ENCODE measurements at regions not wholly inside any gene's neighbourhood (a gene's known extent, or its start where the extent isn't known, plus 50 kb on each side); places are given as distances from the start of the nearest gene placed in this dataset.

- H3K4me1 ChIP-seq, result peaks cover 0 to 9% (median 0%) of the 10 kb centered on the region in 6 donors
- intact Hi-C loops (cut with DNase I; ENCODE audit: low total_unique reads), result no loop called here
- peaks cover 0 to 7% (median 0%) of the 10 kb centered on the region in 7 donors for H3K27me3 ChIP-seq (replicated peaks in 1 of 7)
- H3K36me3 ChIP-seq, result no peaks in the 10 kb centered on the region
- H3K9me3 ChIP-seq, result no peaks in the 10 kb centered on the region
- no peak for TF ChIP-seq CTCF (IDR thresholded peaks at IDR 0.05 in 8 of 11, conservative IDR thresholded peaks at IDR 0.05 in 3 of 11)
- TF ChIP-seq POLR2A (IDR thresholded peaks at IDR 0.05), result no peak
- no peak for TF ChIP-seq POLR2AphosphoS5 (IDR thresholded peaks at IDR 0.05)
- 85 to 96% (median 88%) methylated on average over 10 of the region's 10 CpGs for WGBS, 5 donors
- peak; percentile 30 for DNase-seq
- no peak overlapping the region for H3K27ac ChIP-seq
- no peak overlapping the region for H3K4me3 ChIP-seq
These were observed 144.9 kb downstream of the URI1 start for GRCh38 chr19:30086916-30087315.

GRCh38 chr19:30087381-30088138 lies 145.5 kb downstream of the URI1 start:
- peaks cover 0 to 9% (median 0%) of the 10 kb centered on the region in 6 donors for H3K4me1 ChIP-seq
- no peaks in the 10 kb centered on the region for H3K9me3 ChIP-seq
- no peak overlapping the region for H3K27ac ChIP-seq
- H3K27me3 ChIP-seq (replicated peaks in 1 of 7), result peaks cover 0 to under 1% (median 0%) of the 10 kb centered on the region in 7 donors
- peak; percentile 18 for DNase-seq
- no peaks in the 10 kb centered on the region for H3K36me3 ChIP-seq
- no peak overlapping the region for H3K4me3 ChIP-seq
- intact Hi-C loops (cut with DNase I; ENCODE audit: low total_unique reads), result no loop called here
- WGBS, 5 donors, result 84 to 91% (median 88%) methylated on average over 10 to 11 of the region's 11 CpGs
- TF ChIP-seq POLR2AphosphoS5 (IDR thresholded peaks at IDR 0.05), result no peak
- TF ChIP-seq POLR2A (IDR thresholded peaks at IDR 0.05), result no peak
- TF ChIP-seq CTCF (IDR thresholded peaks at IDR 0.05 in 8 of 11, conservative IDR thresholded peaks at IDR 0.05 in 3 of 11), result no peak

- no peaks in the 10 kb centered on the region for H3K9me3 ChIP-seq
- H3K4me1 ChIP-seq, result peaks cover 0 to 8% (median 0%) of the 10 kb centered on the region in 6 donors
- TF ChIP-seq CTCF (IDR thresholded peaks at IDR 0.05 in 8 of 11, conservative IDR thresholded peaks at IDR 0.05 in 3 of 11), result no peak
- TF ChIP-seq POLR2A (IDR thresholded peaks at IDR 0.05), result no peak
- TF ChIP-seq POLR2AphosphoS5 (IDR thresholded peaks at IDR 0.05), result no peak
- no peaks in the 10 kb centered on the region for H3K36me3 ChIP-seq
- intact Hi-C loops (cut with DNase I; ENCODE audit: low total_unique reads), result no loop called here
- WGBS, 5 donors, result 83 to 97% (median 87%) methylated on average over 5 to 7 of the region's 7 CpGs
- H3K4me3 ChIP-seq, result no peak overlapping the region
- no peaks in the 10 kb centered on the region for H3K27me3 ChIP-seq (replicated peaks in 1 of 7)
- H3K27ac ChIP-seq, result no peak overlapping the region
- DNase-seq, result no peak
These were observed 146.5 kb downstream of the URI1 start for GRCh38 chr19:30088567-30088966.

GRCh38 chr19:30089086-30089665 lies 147.1 kb downstream of the URI1 start:
- Histone ChIP-seq H3K27me3 (replicated peaks in 1 of 7) (no peaks in the 10 kb centered on the region), H3K36me3 (no peaks in the 10 kb centered on the region), H3K27ac (no peak overlapping the region), H3K9me3 (no peaks in the 10 kb centered on the region), H3K4me1 (peaks cover 0 to 2% (median 0%) of the 10 kb centered on the region in 6 donors), H3K4me3 (no peak overlapping the region)
- TF ChIP-seq CTCF (IDR thresholded peaks at IDR 0.05 in 8 of 11, conservative IDR thresholded peaks at IDR 0.05 in 3 of 11), result no peak
- TF ChIP-seq POLR2AphosphoS5 (IDR thresholded peaks at IDR 0.05), result no peak
- TF ChIP-seq POLR2A (IDR thresholded peaks at IDR 0.05), result no peak
- WGBS, 5 donors, result 90 to 94% (median 93%) methylated on average over 14 to 20 of the region's 20 CpGs
- peak; percentile 61 for DNase-seq
- intact Hi-C loops (cut with DNase I; ENCODE audit: low total_unique reads), result no loop called here
